RWPE1 (cell line): ENCODE measurements at regions not wholly inside any gene's neighbourhood (a gene's known extent, or its start where the extent isn't known, plus 50 kb on each side); places are given as distances from the start of the nearest gene placed in this dataset.

Experiments
- CTCF ChIA-PET: fragments of 350-600 bp; sonication (Branson Sonifier 250); formaldehyde crosslinking; extraction: SDS; loops from one replicate; lab custom pipeline; 2021; lab: Yijun Ruan, JAX
- POLR2A ChIA-PET: fragments of 400-600 bp; formaldehyde crosslinking; extraction: SDS; loops from one replicate; lab custom pipeline; 2020; ENCODE audit warnings: antibody characterized with exemption; ENCODE audit not compliant: low non-redundant PET; lab: Yijun Ruan, JAX
- DNase-seq: peaks from one replicate; pipeline ENCODE4 v3.0.0; 2012; ENCODE audit warnings: low spot score
- H3K27ac ChIP-seq: fragments of 450-650 bp; 2 replicates; pipeline ENCODE4 v1.5.1; 2017
- CTCF ChIP-seq: fragments of 450-650 bp; conservative IDR thresholded peaks from 2 replicates; pipeline ENCODE4 v1.5.1; 2017; ENCODE audit warnings: low read depth, mild to moderate bottlenecking

GRCh38 chr12:17203497-17203896, 597.5 kb upstream of the LMO3 start:
- CTCF ChIA-PET, result no interaction called here
- no peak overlapping the region for H3K27ac ChIP-seq

GRCh38 chr12:17197971-17198370, 592.0 kb upstream of the LMO3 start:
- DNase-seq, result no peak
- ChIA-PET POLR2A (no interaction called here), CTCF (no interaction called here)
- no peak for TF ChIP-seq CTCF
- H3K27ac ChIP-seq, result no peak overlapping the region

More at GRCh38 chr12:17203497-17203896, 597.5 kb upstream of the LMO3 start:
- POLR2A ChIA-PET, result no interaction called here
- no peak for TF ChIP-seq CTCF
- DNase-seq, result no peak

- no peak for TF ChIP-seq CTCF
- no peak overlapping the region for H3K27ac ChIP-seq
- no peak for DNase-seq
- POLR2A ChIA-PET, result no interaction called here
- CTCF ChIA-PET, result interaction anchor here (0.6 kb wide), 2 partner anchors 29 to 450 kb away, joined by 3 to 4 read pairs; no protein-coding TSS in a partner anchor
These were observed 586.8 kb upstream of the LMO3 start for GRCh38 chr12:17192721-17193120.

- POLR2A ChIA-PET, result no interaction called here
- no peak for DNase-seq
- TF ChIP-seq CTCF, result no peak
- CTCF ChIA-PET, result no interaction called here
- H3K27ac ChIP-seq, result no peak overlapping the region
These were observed 563.9 kb upstream of the LMO3 start for GRCh38 chr12:17169726-17170471.

- ChIA-PET POLR2A (no interaction called here), CTCF (no interaction called here)
- H3K27ac ChIP-seq, result no peak overlapping the region
- DNase-seq, result no peak
- no peak for TF ChIP-seq CTCF
These were observed 553.7 kb upstream of the LMO3 start for GRCh38 chr12:17159506-17160300.

- CTCF ChIA-PET, result no interaction called here
- DNase-seq, result no peak
- H3K27ac ChIP-seq, result no peak overlapping the region
- POLR2A ChIA-PET, result no interaction called here
- no peak for TF ChIP-seq CTCF
These were observed 552.2 kb upstream of the LMO3 start for GRCh38 chr12:17158201-17158600.
